H1 (cell line): ENCODE measurements at regions not wholly inside any gene's neighbourhood (a gene's known extent, or its start where the extent isn't known, plus 50 kb on each side); places are given as distances from the start of the nearest gene placed in this dataset.

Experiments
- BCL11A ChIP-seq, 2 experiments: IDR thresholded peaks; one replicate each; pipeline ENCODE4 v1.6.1; 2011; ENCODE audit warnings: low read depth in 2 of 2, low read length in 2 of 2, mild to moderate bottlenecking in 2 of 2
- CHD1 ChIP-seq: IDR thresholded peaks from 2 replicates; pipeline ENCODE4 v1.6.1; 2012; ENCODE audit warnings: low read depth, low read length, improper control_type of control experiment
- CTBP2 ChIP-seq: IDR thresholded peaks from 2 replicates; pipeline ENCODE4 v1.7.0; 2011; ENCODE audit warnings: borderline replicate concordance, mild to moderate bottlenecking, moderate library complexity, mixed read lengths, low read length; ENCODE audit not compliant: insufficient read depth, insufficient read length
- FOSL1 ChIP-seq: IDR thresholded peaks from 2 replicates; pipeline ENCODE4 v1.6.1; 2011; ENCODE audit warnings: mild to moderate bottlenecking, low read depth, low read length, moderate library complexity; ENCODE audit not compliant: insufficient read depth
- KDM1A ChIP-seq: fragments of 200-600, 300-600 bp; sonication (generic); IDR thresholded peaks from 2 replicates; pipeline ENCODE4 v1.7.1; 2016; ENCODE audit warnings: mild to moderate bottlenecking, low read length, borderline replicate concordance
- SIRT6 ChIP-seq: IDR thresholded peaks from one replicate; pipeline ENCODE4 v1.7.1; 2012; ENCODE audit warnings: low read length, inconsistent platforms
- SP1 ChIP-seq: IDR thresholded peaks from 2 replicates; pipeline ENCODE4 v1.6.1; 2011; ENCODE audit warnings: low read depth, low read length
- TF ChIP-seq, protein P1 (sequence below): IDR thresholded peaks from 2 replicates; pipeline ENCODE4 v1.6.1; 2011; ENCODE audit warnings: low read length, improper control_type of control experiment

DNA sequence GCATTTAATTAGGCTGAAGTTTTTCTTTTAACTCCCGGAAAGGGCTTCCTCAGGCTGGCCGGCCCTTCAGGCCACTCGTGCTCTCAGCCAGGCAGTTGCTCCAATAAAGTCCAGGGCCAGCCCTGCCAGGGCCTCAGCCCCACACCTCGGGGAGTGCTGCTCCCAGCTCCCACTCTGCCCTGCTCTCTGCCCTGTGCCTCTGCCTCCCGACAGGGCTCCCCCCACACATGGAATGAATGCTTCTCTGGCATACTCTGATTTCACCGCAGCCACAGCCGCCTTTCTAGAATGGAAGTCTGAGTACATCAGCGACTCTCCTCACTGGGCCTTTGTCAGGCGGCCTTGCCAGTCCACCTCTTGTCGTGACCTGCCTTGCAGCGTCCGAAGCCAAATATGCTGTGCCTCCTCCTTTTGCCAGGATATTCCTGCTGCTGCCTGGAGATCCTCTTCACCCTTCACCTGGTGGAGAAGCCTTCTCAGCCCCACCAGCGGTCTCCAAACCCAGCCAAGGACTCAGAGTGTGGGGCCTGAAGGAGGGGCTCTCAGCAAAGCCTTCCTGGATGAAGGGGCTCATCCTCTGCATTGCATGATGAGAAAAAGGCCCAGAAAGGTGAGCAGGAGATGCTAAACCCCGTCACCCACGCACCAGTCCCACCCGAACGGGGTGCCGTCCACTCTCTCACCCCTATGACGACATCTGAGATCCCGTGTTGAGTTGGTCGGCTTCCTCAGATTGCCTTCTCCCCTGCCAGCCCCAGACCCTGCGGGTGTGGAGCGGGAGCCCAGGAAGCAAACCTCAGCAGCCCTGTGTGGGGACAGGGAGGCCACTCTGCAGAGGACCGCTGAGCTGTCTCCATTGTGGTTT lies 472.7 kb upstream of the HS6ST1 start (continued):
- no peak for TF ChIP-seq FOSL1
- no peak for TF ChIP-seq CHD1
- no peak for TF ChIP-seq BCL11A (IDR thresholded peaks at IDR 0.05; ENCODE audit: low read depth in 2 of 2, low read length in 2 of 2)
- no peak for TF ChIP-seq SP1
- TF ChIP-seq CTBP2, result no peak
- TF ChIP-seq KDM1A, result no peak
- TF ChIP-seq, protein P1, sequence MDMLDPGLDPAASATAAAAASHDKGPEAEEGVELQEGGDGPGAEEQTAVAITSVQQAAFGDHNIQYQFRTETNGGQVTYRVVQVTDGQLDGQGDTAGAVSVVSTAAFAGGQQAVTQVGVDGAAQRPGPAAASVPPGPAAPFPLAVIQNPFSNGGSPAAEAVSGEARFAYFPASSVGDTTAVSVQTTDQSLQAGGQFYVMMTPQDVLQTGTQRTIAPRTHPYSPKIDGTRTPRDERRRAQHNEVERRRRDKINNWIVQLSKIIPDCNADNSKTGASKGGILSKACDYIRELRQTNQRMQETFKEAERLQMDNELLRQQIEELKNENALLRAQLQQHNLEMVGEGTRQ, result no peak
- no peak for TF ChIP-seq SIRT6
